ENCODE measurements at regions not wholly inside any gene's neighbourhood (a gene's known extent, or its start where the extent isn't known, plus 50 kb on each side); places are given as distances from the start of the nearest gene placed in this dataset.

DNA sequence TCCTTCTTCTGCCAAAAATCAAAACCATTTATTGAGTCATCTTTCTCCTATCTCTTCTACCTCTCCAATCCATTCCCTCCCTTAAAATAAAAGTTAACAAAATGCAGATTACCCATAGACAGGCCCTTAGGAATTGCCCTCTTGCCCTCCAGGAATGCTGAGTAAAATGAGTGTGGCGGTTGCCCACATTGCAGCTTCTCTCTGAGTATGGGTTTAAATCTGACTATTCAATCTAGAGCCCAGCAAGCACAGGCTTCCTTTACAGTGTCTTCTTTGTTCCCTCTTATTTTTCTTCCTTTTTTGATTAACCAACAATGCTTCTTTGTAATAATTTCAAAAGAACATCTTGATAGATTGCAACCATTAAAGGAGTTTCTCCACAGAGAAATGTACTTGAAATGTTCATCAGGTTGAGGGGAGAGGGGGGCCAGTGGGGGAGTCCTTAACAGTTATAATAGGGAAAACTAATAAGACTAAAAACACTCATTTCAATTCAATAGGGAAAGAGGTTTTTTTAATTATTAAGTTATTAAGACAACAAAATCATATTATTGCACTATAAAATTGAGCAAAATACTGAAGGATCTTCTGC is 135.3 kb upstream of the LMCD1 start:
- DNase-seq = no peak

DNA sequence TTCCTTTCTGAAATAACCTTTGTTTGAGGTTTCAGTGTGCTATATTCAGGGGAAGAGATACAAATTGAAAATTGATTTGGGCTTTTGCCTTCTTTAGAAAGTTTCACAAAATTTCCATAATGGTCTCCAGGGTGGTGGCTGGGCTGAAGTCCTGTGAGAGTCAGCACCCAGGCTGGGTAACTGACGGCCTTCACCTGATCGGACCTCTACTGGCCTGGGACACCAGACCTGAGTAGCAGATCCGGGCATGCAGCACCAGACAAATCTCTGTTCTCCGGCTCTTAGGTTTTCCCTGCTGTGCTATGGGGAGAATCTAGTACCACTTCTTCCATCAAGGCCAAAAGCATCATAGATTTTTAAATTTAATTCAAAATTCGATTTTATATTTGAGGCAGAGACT is 133.0 kb upstream of the LMCD1 start:
- no peak for DNase-seq

DNA sequence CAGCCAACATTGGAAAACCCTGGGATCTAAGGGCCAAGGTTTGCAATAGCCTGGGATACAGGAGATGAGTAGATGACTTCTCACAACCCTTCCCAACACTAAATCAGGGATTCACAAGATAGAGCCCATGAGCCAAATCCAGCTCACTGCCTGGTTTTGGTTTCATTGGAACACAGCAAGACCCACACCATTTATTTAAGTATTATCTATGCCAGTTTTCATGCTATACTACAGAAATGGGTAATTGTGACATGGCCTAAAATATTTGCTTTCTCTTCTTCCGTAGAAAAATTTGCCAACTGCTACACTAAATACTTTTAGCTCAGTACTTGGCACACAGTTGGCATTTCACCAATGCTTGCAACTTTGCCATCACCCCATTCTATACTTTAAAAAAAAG is 132.0 kb upstream of the LMCD1 start:
- DNase-seq = no peak

DNA sequence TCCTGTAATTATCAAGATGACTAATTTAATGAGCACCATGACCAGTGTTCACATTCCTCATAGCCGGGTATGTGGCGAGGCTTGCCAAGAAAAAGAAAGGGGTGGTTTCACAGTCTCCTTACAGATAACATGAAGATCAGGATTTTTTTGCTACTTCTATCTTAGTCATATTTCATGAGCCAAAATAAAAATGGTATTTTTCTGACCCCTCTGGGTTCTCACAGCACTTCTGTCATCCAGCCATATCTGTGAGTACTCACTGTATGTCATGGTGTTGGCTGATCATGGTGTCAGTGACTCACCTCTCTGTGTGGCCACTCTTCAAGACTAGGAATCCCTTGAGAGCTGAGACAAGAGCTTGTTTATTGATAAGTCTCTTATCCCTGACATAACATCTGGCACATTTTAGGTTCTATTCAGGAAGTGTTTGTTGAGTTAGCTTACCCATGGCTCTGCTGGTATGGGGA is 130.5 kb upstream of the LMCD1 start:
- DNase-seq = no peak

DNA sequence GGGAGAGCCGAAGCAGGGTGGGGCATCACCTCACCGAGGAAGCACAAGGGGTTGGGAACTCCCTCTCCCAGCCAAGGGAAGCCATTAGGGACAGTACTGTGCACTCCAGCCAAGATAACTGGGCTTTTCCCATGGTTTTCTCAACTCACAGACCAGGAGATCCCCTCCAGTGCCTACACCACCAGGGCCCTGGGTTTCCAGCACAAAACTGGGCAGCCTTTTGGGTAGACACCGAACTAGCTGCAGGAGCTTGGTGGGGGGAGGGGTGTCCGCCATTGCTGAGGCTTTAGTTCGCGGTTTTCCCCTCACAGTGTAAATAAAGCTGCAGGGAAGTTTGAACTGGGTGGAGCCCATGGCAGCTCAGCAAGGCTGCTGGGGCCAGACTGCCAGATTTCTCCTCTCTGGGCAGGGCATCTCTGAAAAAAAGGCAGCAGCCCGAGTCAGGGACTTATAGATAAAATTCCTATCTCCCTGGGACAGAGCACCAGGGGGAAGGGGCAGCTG is 129.6 kb upstream of the LMCD1 start:
- DNase-seq = no peak

DNA sequence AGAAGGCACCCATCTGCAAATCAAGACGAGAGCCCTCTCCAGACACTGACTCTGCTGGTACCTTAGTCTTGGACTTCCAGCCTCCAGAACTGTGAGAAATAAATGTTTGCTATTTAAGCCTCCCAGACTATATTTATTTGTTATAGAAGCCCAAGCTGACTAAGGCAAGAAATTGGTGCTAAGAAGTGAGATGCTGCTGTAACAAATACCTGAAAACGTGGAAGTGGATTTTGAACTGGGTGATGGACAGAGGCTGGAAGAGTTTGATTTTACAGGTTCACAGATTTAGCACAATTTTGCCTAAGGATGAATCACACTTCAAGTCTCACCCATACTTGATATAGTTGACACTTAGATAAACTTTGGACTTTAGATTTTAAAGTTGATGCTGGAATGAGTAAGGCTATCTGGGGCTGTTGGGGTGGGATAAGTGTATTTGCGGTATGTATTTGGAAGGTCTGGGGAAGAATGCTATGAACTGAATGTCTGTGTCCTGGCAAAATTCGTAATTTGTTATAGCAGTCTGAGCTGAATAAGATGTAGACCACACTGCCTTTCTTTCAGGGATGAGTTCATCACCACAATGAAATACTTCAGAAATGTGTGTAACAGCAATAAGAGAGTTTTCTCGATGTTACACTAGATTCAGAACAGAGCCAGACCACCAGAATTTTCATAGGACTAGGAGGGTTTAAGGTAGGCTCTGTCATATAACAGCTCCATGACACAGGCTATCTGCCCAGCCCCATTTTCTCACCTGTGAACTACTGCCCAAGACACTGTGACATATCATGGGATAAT is 120.5 kb upstream of the LMCD1 start:
- DNase-seq = no peak

DNA sequence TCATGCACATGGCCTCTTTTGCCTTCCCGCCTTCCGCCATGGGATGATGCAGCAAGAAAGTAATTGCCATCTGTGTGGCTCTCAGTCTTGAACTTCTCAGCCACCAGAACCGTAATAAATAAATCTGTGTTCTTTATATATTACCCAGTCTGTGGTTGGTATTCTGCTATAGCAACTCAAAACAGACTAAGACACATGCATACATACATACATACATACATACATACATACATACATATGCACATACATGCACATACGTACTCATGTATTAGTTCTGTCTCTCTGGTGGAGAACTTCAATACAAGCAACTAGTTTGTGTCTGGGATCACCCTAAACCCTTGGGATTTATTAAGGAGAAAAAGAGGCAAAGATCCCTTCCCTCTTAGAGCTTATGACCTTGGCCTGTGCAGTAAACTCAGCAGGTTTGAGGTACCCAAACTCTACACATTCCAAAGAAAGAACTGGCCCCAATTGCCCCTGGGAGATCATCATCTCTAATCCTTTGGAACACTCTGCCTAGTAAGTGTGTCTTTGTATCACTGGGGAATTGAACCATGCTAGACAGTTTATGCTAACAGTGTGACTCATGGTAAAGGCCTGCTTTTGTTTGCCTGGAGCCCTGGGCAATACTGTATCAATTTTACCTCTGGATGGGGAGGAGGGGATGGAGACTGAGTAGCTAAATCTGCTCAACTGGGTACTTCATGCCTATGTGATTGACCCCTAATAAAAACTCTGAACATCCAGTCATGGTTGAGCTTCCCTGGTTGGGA is 115.6 kb upstream of the LMCD1 start:
- no peak for DNase-seq

DNA sequence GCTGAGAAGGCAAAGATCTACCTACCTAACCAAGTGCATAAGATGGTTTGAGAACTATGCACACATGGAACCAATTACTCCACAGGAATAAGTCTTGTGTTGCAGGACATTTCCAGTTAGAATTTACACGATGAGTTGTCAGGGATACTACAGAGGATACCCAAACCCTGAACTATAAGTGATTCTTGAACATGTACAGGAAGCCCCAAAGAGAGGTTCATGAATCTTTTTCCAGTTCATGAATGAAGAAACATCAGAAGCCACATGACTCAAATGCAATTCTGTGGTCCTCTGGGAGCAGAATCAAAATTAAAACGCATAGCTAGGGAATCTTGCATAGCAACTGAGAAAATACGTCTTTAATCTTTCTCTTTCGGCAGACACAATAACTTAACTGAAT is 114.1 kb upstream of the LMCD1 start:
- no peak for DNase-seq

DNA sequence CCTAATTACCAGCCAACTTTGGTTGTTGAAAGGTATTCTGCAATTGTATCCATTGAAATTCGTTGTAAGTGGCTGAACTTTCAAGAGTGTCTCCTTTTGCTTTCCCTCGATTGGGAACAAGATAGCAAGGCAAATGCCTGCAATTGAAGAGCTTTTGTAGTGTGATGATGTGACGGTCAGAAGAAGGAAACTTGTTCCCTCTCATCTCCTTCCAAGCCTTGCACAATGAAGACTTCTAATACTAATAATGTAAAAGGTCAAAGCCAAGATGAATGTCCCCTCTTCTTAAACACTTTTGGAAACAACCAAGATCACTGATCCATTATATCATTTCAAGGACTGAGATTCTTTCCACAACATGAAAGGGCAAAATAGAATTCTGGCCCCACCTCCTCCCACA is 101.9 kb upstream of the LMCD1 start:
- no peak for DNase-seq

DNA sequence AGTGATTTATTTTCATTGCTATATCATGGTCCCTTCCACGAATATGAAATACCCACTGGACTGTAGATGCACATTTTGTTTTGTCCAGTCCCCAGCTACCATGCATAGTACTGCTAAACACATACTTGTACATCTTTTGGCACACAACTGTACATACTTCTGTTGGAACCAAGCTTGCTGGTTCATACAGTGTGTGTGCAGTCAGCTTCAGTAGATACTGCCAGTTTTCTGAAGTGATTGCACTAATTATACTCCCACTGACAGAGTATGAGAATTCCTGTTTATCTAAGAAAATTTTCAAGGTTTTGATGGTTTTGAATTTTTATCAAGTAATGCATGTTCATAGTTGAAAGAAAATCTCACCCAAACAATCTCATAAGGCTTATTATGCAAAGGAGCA is 100.7 kb upstream of the LMCD1 start:
- DNase-seq = no peak

DNA sequence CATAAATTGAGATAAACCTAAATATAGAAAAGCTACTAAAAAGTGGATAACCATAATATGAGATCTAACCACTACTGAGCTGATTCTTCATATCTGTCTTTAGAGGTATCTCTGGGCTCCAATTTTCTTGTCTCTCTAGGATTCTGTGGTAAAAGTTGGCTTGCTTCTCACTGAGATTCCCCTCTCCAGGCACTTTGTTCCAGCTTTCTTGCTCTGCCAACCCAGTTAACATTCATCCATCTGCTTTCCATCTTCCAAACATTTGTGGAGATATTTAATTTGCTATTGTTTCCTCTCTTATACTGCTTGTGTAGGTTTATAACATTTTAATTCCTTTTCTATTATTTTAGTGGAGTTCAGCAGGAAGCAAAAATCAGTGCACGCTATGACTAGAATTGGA is 97.6 kb upstream of the LMCD1 start:
- DNase-seq = no peak

DNA sequence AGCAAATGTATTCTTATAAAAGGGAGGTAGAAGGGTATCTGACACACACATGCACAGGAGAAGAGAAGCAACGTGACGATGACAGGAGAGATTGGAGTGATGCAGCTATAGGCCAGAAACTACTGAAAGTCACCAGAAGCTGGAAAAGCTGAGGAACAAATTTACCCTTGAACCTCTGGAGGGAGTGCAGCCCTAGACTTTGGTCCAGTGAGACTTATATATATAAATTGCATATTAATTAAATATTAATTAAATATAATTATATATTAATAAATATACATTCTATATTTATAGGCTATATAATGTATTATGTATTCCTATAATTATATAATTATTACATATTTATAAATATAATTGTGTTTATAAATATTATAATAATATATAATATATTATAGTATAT is 96.5 kb upstream of the LMCD1 start:
- DNase-seq = no peak

DNA sequence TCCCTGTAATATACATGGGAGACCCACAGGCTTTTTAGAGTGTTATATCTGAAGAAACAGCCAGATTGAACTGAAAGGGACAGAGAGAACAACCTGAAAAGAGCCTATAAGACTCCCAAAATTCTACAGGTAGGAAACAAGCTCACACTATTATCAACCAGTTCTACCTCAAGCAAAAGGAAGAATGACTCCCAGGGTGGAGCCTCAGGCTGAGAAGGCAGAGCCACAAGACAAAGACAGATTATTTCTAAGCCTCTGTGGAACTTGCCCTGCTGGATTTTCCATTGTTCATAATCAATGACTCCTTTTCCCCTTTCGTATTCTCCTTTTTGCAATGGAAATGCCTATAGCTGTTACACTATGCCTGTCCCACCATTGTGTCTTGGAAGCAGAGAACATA is 95.1 kb upstream of the LMCD1 start:
- no peak for DNase-seq

DNA sequence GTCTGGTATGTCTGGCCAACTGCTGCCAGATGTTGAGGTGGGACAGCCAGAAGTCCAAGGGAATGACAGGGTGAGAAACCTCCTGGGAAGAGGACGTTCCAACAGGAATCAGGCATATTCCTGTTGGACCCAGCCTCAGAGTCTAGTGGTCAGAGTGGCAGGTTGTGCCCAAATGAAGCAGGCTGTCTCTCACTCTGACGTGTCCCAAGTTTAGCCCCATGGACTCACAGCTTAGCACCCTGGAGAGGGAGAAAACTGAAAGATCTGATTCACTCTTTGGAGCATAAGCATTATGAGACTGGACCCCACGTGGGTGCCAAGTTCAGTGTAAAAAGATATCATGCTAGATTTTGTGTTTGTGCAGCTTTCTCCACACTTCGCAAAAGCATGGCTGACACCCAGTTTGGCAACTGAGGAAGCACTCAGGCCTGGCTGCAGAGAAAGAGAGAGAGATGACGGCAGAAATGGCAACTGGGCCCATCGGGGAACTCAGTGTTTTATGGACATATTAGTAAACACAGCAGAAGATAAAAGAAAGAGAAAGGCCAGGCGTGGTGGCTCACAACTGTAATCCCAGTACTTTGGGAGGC is 88.2 kb upstream of the LMCD1 start:
- DNase-seq = no peak

DNA sequence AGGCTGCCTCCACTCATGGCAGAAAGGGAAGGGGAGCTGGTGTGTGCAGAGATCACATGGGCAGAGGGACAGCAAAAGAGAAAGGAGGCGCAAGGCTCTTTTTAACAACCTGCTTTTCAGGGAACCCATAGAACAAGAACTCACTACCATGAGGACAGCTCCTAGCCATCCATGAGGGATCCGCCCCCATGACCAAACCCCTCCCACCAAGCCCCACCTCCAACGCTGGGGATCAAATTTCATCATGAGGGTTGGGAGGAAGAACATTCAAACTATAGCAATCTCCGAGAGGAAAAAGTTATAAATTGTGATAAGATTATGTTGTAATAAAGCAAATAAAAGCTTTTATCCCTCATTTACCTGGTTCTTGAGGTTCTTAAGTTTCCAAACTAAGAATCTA is 84.7 kb upstream of the LMCD1 start:
- DNase-seq = no peak

DNA sequence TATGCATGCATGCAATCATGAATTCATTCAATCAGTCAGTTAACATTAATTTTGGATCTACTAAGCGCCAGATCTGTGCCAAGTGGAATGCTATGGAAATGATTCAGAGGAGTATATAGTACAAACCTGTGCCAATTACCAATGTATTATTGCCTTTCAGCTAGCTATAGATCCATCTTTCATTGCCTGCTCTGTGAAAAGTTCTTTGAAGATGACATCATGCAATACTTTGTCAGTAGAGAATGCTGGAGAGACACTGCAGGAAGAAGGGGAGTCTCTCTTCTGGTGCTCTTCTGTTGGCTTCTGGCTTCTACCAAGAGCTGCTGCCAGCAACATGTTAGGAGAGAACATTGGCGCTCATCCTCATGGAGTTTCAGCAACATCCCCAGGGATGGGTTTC is 81.0 kb upstream of the LMCD1 start:
- no peak for DNase-seq

DNA sequence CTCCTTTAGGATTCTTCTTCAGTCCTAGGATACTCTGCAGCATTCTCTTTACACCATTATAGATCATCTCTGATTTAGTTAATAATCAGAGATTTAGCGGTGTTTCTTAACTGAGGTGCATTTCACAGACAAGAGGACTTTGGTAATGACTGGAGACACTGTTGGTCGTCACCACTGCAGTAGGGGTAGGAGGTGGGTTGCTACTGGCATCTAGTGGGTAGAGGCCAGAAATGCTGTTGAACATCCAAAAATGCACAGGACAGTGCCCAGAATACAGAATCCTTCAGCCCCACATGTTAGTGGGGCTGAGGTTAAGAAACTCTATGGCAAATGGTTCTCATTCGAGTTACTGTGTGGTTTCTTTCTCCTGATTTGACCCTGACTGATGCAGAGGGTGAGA is 80.4 kb upstream of the LMCD1 start:
- no peak for DNase-seq

DNA sequence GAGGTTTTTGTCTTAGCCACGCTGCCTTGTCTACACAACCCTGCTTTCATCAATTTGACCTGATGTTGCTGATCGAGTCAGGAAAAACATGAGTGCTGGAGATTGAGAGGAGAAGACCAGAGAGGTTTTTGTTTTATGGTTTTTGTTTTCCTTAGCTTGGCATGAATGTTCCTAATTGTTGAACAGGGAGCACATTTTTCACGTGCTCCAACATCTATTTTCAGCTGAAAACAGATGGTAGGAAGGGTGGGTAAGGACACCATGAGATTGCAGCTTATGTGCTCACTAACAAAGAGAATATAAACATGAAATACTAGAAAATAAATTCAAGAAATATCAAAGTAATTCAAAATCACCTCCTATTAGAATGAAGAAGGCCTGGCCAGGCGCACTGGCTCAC is 79.9 kb upstream of the LMCD1 start:
- no peak for DNase-seq

DNA sequence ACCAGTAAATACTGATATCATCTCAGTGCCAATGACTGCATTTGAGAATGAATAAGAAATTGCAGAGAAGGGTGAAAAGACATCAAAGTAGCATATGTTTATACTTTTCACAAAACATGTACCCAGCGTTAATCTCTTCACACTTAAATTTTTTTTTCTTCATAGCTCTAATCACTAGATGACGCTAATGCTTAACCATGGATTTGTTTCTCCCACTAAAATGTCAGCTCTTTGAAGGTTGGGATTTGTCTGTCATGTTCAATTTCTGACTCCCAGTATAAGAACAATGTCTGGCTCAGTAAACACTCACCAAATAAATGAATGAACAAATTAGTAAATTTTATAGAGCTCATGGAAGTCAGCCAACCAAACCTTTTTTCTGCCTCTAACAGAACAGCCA is 78.3 kb upstream of the LMCD1 start:
- DNase-seq = no peak

DNA sequence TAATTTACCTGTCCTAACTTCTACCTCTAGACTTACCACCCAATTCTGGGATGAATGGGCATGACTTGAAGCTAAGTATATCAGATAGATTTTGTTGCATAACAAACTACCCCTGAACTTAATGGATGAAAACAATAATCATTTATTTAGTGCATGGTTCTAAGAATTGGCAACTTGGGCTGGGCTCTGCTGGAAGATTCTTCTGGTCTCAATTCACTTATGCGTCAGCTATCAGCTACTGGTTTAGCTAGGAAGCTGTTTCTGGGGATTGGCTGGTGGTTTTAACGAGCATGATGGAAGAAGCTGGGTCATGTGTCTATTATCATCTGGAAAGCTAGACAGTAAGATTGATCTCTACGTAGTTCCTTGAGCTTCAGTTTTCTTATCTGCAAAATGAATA is 77.3 kb upstream of the LMCD1 start:
- DNase-seq = no peak

DNA sequence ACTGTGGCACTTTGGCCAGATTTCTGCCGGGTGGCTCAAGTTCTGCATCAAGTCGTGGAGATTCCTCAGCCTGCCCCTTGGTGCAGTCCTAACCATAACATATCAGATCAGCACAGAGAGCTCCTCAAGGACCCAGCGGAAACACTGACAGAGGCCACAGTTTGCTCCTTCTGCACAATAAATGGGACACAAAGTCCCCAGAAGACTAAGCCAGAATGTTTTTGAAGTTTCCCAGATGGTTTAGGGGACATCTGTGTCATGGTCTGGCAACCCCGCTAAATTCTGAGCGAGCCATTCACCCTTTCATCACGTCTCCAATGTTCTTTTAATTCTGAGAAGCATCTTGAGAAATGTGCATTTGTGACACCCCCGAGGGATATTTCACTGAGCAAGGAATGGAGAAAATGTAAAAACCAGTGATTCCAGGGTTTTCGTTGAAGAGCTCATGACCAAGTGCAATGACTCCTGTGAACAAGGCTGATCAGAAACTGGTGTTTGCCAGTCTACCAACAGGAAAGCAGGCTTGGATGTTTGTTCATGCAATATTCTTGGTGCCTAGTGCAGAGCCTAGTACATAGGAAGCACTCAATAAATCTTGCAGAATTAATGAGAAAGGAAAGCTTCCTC is 64.8 kb upstream of the LMCD1 start:
- DNase-seq = no peak

DNA sequence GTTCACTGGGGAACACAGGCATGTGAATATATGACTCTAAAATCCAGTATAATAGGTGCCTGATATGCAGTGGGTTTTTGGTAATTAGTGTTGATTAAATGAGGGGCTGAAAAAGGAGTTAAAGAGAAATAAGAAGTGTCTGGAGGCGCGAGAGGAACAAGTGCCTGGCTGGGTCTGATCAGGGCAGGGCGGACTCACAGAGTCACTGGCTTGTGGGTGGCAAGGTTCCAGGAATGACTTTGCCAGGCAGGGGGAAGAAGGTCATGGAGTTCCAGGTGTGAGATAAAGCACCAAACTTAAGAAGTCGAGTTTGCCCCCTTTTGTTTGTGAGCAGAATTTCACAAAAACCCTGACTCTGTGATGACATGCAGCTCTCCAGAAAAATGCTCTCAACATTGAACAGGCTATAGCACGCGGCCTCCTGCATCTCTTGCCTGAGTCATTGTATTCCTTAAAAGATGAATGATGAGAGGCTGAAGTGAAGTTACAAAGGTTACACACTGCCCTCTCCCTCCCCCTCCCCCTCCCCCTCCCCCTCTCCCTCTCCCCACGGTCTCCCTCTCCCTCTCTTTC is 63.0 kb upstream of the LMCD1 start:
- DNase-seq = no peak

DNA sequence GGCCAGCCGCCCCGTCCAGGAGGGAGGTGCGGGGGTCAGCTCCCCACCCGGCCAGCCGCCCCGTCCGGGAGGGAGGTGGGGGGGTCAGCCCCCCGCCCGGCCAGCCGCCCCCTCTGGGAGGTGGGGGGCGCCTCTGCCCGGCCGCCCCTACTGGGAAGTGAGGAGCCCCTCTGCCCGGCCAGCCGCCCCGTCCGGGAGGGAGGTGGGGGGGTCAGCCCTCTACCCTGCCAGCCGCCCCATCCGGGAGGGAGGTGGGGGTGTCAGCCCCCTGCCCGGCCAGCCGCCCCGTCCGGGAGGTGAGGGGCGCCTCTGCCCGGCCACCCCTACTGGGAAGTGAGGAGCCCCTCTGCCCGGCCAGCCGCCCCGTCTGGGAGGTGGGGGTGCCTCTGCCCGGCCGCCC is 61.5 kb upstream of the LMCD1 start:
- peak in 1 of 5 donors; percentile 13 for DNase-seq
